Adrenal gland (tissue), 9 donors: ENCODE measurements at regions not wholly inside any gene's neighbourhood (a gene's known extent, or its start where the extent isn't known, plus 50 kb on each side); places are given as distances from the start of the nearest gene placed in this dataset.

Source experiments
- DNase-seq, 7 donors: peaks; one replicate each; pipeline ENCODE4 v3.0.0-alpha.2; 2019 to 2020
- H3K27ac ChIP-seq, 5 donors: fragments of 200-600 bp; sonication (generic) in 4 of 5; 1 replicate in 3 of 5; 2 replicates in 2 of 5; pipeline versions ENCODE4 v1.5.1 to v1.8.0; 2016 to 2020; ENCODE audit warnings: mild to moderate bottlenecking in 1 of 5
- H3K27me3 ChIP-seq: fragments of 200-600 bp; 2 replicates; pipeline ENCODE4 v1.8.0; 2021
- H3K36me3 ChIP-seq, 2 donors: fragments of 200-600 bp; replicated peaks in 1 of 2; 1 replicate in 1 of 2; 2 replicates in 1 of 2; pipeline versions ENCODE4 v1.5.1 to v1.8.0; 2018 to 2022
- H3K4me1 ChIP-seq, 2 donors: fragments of 200-600 bp; replicated peaks in 1 of 2; 1 replicate in 1 of 2; 2 replicates in 1 of 2; pipeline versions ENCODE4 v1.5.1 to v1.8.0; 2018 to 2021
- H3K4me3 ChIP-seq, 4 donors: fragments of 200-600 bp; sonication (generic) in 3 of 4; one replicate each; pipeline ENCODE4 v1.5.1; 2016 to 2018
- H3K9me3 ChIP-seq, 3 donors: fragments of 200-600 bp; sonication (generic) in 1 of 3; replicated peaks in 1 of 3; 1 replicate in 2 of 3; 2 replicates in 1 of 3; pipeline versions ENCODE4 v1.5.1 to v1.8.0; 2016 to 2021
- POLR2A ChIP-seq, 2 donors: fragments of 450-650 bp; IDR thresholded peaks; one replicate each; pipeline ENCODE4 v1.6.1; 2017; ENCODE audit warnings: antibody characterized with exemption in 2 of 2, mild to moderate bottlenecking in 2 of 2, moderate library complexity in 1 of 2
- WGBS, 4 donors: extraction: QIAGEN DNeasy Blood & Tissue Kit in 2 of 4; methylation state at CpG; one replicate each; pipeline versions ENCODE4 v1.1.5 to v1.1.7; 2013 to 2017; 5-methylcytosine and 5-hydroxymethylcytosine counted together
- intact Hi-C, 2 donors: fragments of 100-400 bp; cut with DNase I; formaldehyde crosslinking; loops; one replicate each; pipeline versions ENCODE4 v1.14.1 to v1.15.0; 2022 to 2023
- TF ChIP-seq, protein P1 (sequence below), 6 experiments: fragments of 450-650 bp in 4 of 6; fragments of 200-600 bp in 2 of 6; sonication (generic) in 1 of 6; IDR thresholded peaks; 1 replicate in 5 of 6; 2 replicates in 1 of 6; pipeline versions ENCODE4 v1.5.1 to v1.8.0; 2016 to 2021; ENCODE audit warnings: antibody characterized with exemption in 6 of 6, mild to moderate bottlenecking in 2 of 6, moderate library complexity in 1 of 6
- donor health status: healthy with polysubstance abuse.
- donor health status: Bipolar disorder and iron deficiency.
- donor health status: DM: yes; HTN: yes; CAD: no.
- donor health status: DM: no; HTN: no; CAD: no.
- donor health status: DM: no; HTN: no; CAD: no.

DNA sequence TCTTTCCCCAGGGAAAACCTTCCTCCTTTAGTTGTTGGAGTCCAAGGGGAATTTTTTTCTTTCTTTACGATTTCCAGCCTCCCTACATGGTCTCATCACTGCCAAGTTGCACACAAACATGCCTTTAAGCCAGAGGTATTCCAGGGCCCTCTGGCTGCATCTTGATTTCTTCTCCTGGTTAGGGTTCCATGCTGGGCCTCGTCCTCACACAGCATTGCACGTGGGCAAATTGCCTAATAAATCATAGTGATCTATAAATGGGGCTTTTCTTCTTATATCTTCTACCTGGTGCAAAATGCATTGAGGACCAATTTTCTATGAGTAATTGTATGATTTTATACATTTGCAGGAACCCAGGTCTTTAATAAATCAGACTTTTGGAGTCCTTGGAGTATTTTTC is 284.2 kb downstream of the C7orf25 start:
- no peak for TF ChIP-seq POLR2A (IDR thresholded peaks at IDR 0.05)
- TF ChIP-seq, protein P1, sequence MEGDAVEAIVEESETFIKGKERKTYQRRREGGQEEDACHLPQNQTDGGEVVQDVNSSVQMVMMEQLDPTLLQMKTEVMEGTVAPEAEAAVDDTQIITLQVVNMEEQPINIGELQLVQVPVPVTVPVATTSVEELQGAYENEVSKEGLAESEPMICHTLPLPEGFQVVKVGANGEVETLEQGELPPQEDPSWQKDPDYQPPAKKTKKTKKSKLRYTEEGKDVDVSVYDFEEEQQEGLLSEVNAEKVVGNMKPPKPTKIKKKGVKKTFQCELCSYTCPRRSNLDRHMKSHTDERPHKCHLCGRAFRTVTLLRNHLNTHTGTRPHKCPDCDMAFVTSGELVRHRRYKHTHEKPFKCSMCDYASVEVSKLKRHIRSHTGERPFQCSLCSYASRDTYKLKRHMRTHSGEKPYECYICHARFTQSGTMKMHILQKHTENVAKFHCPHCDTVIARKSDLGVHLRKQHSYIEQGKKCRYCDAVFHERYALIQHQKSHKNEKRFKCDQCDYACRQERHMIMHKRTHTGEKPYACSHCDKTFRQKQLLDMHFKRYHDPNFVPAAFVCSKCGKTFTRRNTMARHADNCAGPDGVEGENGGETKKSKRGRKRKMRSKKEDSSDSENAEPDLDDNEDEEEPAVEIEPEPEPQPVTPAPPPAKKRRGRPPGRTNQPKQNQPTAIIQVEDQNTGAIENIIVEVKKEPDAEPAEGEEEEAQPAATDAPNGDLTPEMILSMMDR (IDR thresholded peaks at IDR 0.05) = no peak
- Histone ChIP-seq H3K27ac (no peak overlapping the region), H3K4me3 (no peak overlapping the region), H3K27me3 (no peaks in the 10 kb centered on the region), H3K36me3 (no peaks in the 10 kb centered on the region), H3K4me1 (no peaks in the 10 kb centered on the region), H3K9me3 (no peaks in the 10 kb centered on the region)
- DNase-seq = no peak
- 75 to 82% (median 77%) methylated on average over 3 of the region's 3 CpGs for WGBS, 4 donors
- intact Hi-C loops = no loop called here

DNA sequence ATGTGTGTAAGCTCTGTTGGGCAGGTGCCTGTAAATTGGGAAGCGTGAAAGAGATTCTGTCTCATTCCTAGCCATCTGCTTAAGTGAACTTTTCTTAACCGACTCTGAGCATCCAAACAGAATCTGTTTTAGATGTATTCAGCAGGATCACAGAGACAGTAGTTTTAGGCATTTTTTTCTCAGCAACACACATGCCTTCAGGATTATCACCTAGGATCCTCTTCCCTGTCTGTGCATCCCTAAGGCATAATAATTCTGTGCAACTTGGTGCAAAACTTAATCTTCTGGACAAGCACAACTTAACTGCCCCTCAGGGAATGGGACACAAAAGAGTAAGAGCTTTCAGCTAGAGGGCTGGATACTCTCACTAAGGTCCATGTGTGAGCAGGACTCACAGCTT is 284.8 kb downstream of the C7orf25 start:
- TF ChIP-seq, protein P1 (IDR thresholded peaks at IDR 0.05) = no peak
- TF ChIP-seq POLR2A (IDR thresholded peaks at IDR 0.05) = no peak
- Histone ChIP-seq H3K36me3 (no peaks in the 10 kb centered on the region), H3K27ac (no peak overlapping the region), H3K27me3 (no peaks in the 10 kb centered on the region), H3K4me1 (no peaks in the 10 kb centered on the region), H3K9me3 (no peaks in the 10 kb centered on the region), H3K4me3 (no peak overlapping the region)
- 81 to 97% (median 91%) methylated on average over 2 of the region's 2 CpGs for WGBS, 4 donors
- DNase-seq = no peak
- intact Hi-C loops = no loop called here

DNA sequence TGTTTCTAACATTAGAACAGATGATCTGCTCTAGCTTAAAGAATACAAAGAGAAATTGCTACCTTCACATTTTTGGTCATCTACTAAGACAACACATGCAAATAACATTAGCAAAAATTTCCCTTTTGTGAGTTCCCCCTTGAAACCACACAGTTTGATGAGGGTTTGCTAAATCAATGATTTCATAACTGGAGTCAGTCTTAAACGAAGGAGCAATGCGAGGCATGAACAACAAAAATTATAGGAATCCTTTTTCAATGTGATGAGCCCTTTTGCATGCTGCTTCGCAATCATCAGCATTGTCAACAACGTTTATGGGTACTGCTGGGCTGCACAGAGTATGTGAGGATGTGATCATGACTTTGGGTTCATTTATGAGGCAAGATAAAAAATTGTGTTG is 286.4 kb downstream of the C7orf25 start:
- WGBS, 4 donors = 80 to 89% (median 83%) methylated on average over 4 of the region's 4 CpGs
- Histone ChIP-seq H3K4me3 (no peak overlapping the region), H3K4me1 (no peaks in the 10 kb centered on the region), H3K27me3 (no peaks in the 10 kb centered on the region), H3K27ac (no peak overlapping the region), H3K9me3 (no peaks in the 10 kb centered on the region), H3K36me3 (no peaks in the 10 kb centered on the region)
- DNase-seq = no peak
- TF ChIP-seq POLR2A (IDR thresholded peaks at IDR 0.05) = no peak
- TF ChIP-seq, protein P1 (IDR thresholded peaks at IDR 0.05) = no peak
- intact Hi-C loops = no loop called here

DNA sequence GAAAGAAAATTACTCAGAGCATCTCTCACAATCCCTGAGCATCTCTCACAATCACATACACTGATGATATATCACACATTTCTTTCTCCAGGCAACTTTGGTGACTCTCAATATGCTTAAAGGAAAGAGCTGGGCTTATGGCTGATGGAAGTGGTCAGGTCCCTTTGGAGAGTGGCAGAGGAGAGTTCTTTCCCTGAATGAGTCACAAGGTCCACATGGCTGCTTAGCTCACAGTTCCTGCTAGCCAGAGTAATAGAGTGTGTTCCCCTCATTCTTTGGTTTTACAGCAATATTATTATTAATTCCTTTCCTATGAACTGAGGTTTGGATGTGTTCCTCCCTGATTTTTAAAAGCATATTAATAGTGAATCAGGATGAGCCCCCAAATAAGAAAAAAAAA is 287.4 kb downstream of the C7orf25 start:
- no peaks in the 10 kb centered on the region for H3K4me1 ChIP-seq
- no peak for TF ChIP-seq POLR2A (IDR thresholded peaks at IDR 0.05)
- TF ChIP-seq, protein P1 (IDR thresholded peaks at IDR 0.05) = no peak
- H3K27ac ChIP-seq = no peak overlapping the region
- no peak for DNase-seq
- H3K36me3 ChIP-seq = no peaks in the 10 kb centered on the region
- no peaks in the 10 kb centered on the region for H3K9me3 ChIP-seq
- no peaks in the 10 kb centered on the region for H3K27me3 ChIP-seq
- intact Hi-C loops = no loop called here
- no peak overlapping the region for H3K4me3 ChIP-seq
